ENCODE measurements at regions not wholly inside any gene's neighbourhood (a gene's known extent, or its start where the extent isn't known, plus 50 kb on each side); places are given as distances from the start of the nearest gene placed in this dataset.
"Not testable (repeated sequence)": the region's sequence is repeated elsewhere in the genome, so short reads cannot be mapped to it uniquely, and the experiment has no call there.

DNA sequence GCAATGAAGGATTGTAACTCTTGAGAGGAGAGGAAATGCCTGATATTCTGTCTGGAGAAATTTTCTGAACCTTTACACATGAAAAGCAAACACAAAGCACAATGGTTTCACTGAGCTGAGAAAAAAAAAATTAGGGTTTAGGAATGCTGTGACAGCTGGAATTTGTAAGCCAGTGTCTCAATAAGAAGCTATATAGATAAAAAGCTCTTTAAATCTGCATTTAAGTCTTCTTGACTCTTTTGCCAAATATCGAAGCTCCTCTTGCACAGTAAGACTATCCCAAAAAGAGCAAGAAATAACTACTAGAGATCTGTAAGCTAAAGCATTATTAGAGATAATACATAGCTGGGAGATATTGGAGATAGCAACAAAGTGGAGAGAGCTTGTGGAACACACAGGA lies 1334.0 kb upstream of the CITED2 start:
- Histone ChIP-seq H3K36me3 (no peaks in the 10 kb centered on the region), H3K4me1 (no peaks in the 10 kb centered on the region), H3K9me3 (no peaks in the 10 kb centered on the region), H3K4me3 (no peak overlapping the region), H3K27ac (no peak overlapping the region), H3K27me3 (no peaks in the 10 kb centered on the region)
- no peak for TF ChIP-seq POLR2A (IDR thresholded peaks at IDR 0.05)
- TF ChIP-seq POLR2AphosphoS5 (IDR thresholded peaks at IDR 0.05): no peak
- TF ChIP-seq, protein P1, sequence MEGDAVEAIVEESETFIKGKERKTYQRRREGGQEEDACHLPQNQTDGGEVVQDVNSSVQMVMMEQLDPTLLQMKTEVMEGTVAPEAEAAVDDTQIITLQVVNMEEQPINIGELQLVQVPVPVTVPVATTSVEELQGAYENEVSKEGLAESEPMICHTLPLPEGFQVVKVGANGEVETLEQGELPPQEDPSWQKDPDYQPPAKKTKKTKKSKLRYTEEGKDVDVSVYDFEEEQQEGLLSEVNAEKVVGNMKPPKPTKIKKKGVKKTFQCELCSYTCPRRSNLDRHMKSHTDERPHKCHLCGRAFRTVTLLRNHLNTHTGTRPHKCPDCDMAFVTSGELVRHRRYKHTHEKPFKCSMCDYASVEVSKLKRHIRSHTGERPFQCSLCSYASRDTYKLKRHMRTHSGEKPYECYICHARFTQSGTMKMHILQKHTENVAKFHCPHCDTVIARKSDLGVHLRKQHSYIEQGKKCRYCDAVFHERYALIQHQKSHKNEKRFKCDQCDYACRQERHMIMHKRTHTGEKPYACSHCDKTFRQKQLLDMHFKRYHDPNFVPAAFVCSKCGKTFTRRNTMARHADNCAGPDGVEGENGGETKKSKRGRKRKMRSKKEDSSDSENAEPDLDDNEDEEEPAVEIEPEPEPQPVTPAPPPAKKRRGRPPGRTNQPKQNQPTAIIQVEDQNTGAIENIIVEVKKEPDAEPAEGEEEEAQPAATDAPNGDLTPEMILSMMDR (IDR thresholded peaks at IDR 0.05): no peak
- no peak for TF ChIP-seq EP300 (IDR thresholded peaks at IDR 0.05)
- 82% methylated on average over 1 of the region's 1 CpG for WGBS
- DNase-seq (ENCODE audit: low spot score in 2 of 2): no peak

DNA sequence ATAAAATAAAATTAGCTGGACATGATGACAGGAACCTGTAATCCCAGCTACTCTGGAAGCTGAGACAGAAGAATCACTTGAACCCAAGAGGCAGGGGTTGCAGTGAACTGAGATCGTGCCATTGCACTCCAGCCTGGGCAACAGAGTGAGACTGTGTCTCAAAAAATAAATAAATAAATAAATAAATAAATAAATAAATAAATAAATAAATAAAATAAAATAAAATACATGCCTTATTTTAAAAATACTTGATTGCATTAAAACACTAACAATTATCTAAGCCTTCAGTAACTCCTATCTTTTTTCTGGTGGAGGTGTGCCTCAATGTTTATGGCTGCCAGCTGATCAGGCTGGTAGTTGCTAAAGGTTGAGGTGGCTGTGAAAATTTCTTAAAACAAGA lies 1329.6 kb upstream of the CITED2 start:
- H3K27ac ChIP-seq; H3K4me3 ChIP-seq; DNase-seq (ENCODE audit: low spot score in 2 of 2); H3K4me1 ChIP-seq; H3K36me3 ChIP-seq; H3K9me3 ChIP-seq; H3K27me3 ChIP-seq: not testable (repeated sequence)
- WGBS: 85% methylated on average over 1 of the region's 1 CpG

DNA sequence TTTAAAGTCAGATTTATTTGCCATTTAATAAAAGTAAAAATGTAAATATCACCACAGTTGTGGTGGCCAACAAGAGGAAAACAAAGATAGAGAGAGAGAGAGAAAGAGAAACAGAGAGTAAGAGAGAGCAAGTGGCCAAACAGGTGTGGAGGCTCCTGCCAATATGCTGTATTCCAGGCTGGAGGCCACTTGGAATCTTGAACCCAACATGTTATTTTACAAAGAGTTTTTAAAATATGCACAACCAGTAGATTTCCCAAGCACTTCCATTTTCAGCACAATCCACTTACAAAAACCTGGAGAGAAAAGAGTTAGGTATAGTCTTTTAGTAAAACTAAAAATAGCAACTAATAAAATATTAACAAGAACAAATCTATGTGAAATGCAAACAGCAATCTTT lies 1323.1 kb upstream of the CITED2 start:
- no peak for DNase-seq (ENCODE audit: low spot score in 2 of 2)
- TF ChIP-seq, protein P1 (IDR thresholded peaks at IDR 0.05): no peak
- TF ChIP-seq POLR2AphosphoS5 (IDR thresholded peaks at IDR 0.05) (no peak), POLR2A (IDR thresholded peaks at IDR 0.05) (no peak), EP300 (IDR thresholded peaks at IDR 0.05) (no peak)
- no peak overlapping the region for H3K4me3 ChIP-seq
- H3K27ac ChIP-seq: no peak overlapping the region
- H3K36me3 ChIP-seq: no peaks in the 10 kb centered on the region
- H3K4me1 ChIP-seq: no peaks in the 10 kb centered on the region
- H3K27me3 ChIP-seq: no peaks in the 10 kb centered on the region
- no peaks in the 10 kb centered on the region for H3K9me3 ChIP-seq

DNA sequence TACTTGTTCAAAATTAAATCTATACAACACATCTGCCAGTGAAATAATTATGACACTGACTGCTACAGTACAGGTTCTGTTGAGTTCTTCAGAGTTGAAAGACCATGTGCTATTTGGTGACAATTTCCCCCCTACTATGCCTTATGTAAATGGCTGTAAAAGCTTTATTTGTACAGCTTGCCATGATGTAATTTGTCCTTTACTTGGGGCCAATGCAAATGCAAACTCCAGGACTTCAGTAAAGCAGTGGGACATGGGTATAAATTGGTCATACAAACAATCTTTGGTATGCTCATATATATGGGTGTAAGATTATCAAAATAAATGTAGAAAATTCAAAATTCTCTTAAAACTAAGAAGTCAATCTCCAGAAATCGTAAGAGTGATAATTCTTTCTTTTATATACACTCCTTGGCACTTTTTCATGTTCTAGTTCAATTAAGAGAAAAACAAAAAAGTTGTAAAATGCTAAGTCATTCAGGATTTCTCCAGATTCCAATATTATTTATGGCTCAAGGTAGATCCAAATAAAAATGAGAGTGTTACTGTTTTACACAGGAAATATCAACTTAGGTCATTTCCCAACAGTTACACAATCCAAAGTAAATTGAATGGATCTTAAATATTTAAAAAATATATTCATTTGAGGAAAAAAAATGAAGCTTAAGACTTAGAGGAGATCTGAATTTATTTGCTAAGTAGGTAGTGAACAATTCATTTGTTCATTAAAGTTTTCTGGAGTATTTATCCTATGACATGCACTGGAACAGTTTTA lies 1310.5 kb upstream of the CITED2 start:
- 62% methylated on average over 1 of the region's 1 CpG for WGBS
- no peaks in the 10 kb centered on the region for H3K4me1 ChIP-seq
- TF ChIP-seq EP300 (IDR thresholded peaks at IDR 0.05): no peak
- no peak for TF ChIP-seq POLR2AphosphoS5 (IDR thresholded peaks at IDR 0.05)
- no peak for TF ChIP-seq POLR2A (IDR thresholded peaks at IDR 0.05)
- TF ChIP-seq, protein P1 (IDR thresholded peaks at IDR 0.05): no peak

DNA sequence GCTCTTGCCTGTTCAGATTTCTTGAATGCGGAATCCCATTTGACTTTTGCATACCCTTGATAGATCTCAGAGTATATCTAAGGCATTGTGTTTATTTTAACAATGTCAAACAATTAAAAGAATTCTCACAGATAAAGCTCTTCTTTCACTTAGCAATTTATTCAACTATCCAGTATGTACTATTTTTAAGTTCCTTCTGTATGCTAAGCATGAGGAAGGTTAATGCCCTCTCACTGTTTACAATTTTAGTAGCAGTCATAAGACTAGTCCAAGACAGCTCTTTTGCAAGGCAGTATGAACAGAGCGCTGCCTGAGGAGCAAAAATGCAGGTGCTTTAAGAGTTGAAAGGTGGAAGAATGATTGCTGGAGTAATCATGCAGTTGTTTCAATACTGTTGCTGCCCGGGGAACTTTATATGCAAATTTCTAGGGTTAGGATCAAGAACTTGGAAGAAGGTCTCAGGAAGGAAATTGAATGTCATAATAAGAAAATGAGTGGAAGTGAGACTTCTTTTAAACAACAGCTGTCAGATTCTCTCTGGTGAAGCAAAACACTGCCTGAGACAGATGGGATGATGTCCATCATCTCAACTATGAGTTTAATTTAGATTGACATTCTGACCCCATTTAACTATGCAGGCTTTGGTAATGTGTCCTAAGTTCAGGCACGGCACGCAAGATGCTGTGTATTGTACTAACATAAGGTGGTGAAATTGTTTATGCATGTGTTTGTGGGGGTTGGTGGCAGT lies 1303.5 kb upstream of the CITED2 start:
- WGBS: 50% methylated on average over 5 of the region's 5 CpGs
- no peak overlapping the region for H3K4me3 ChIP-seq
- no peaks in the 10 kb centered on the region for H3K36me3 ChIP-seq
- H3K4me1 ChIP-seq: no peaks in the 10 kb centered on the region
- H3K9me3 ChIP-seq: no peaks in the 10 kb centered on the region
- no peak for TF ChIP-seq POLR2A (IDR thresholded peaks at IDR 0.05)
- TF ChIP-seq, protein P1 (IDR thresholded peaks at IDR 0.05): no peak
- no peak for TF ChIP-seq POLR2AphosphoS5 (IDR thresholded peaks at IDR 0.05)
- no peak for TF ChIP-seq EP300 (IDR thresholded peaks at IDR 0.05)
- H3K27me3 ChIP-seq: no peaks in the 10 kb centered on the region
- no peak overlapping the region for H3K27ac ChIP-seq
- no peak for DNase-seq (ENCODE audit: low spot score in 2 of 2)

More for the DNA sequence above, 1310.5 kb upstream of the CITED2 start:
- DNase-seq (ENCODE audit: low spot score in 2 of 2): no peak
- Histone ChIP-seq H3K36me3 (no peaks in the 10 kb centered on the region), H3K4me3 (no peak overlapping the region), H3K27ac (no peak overlapping the region), H3K9me3 (no peaks in the 10 kb centered on the region), H3K27me3 (no peaks in the 10 kb centered on the region)
